HG03558 (cell line): ENCODE measurements at regions not wholly inside any gene's neighbourhood (a gene's known extent, or its start where the extent isn't known, plus 50 kb on each side); places are given as distances from the start of the nearest gene placed in this dataset.
"Not testable (repeated sequence)": the region's sequence is repeated elsewhere in the genome, so short reads cannot be mapped to it uniquely, and the experiment has no call there.

Source experiments
- ATAC-seq: cut with Tn5 transposase; IDR thresholded peaks from one replicate; pipeline ENCODE4 v1.9.1; 2021; ENCODE audit warnings: moderate number of reproducible peaks; ENCODE audit not compliant: unreplicated experiment; ENCODE audit errors: extremely low read depth

DNA sequence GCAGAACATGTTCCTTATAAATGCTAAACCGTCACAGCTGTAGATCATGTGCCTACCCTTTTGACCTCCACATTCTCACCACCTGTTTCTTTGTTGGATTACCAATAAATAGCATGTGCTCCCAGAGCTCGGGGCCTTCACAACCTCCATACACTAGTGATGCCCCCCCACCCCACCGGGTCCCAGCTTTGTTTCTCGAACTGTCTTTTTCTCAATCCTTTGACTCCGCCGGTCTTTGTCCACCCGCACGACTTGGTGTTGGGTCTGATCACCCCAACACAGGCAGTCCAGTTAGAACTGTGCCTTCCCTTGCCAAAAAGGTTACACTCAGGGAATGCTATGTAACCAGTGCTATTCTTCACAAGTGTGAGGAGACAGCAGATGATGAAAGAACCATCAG lies 485.9 kb upstream of the C9orf72 start:
- no peak for ATAC-seq

GRCh38 chr9:28064241-28064815 lies 491.0 kb upstream of the C9orf72 start:
- no peak for ATAC-seq

- no peak for ATAC-seq
Measured at GRCh38 chr9:28073270-28073669, 500.0 kb upstream of the C9orf72 start.

GRCh38 chr9:28079677-28080076 lies 506.4 kb upstream of the C9orf72 start:
- no peak for ATAC-seq

DNA sequence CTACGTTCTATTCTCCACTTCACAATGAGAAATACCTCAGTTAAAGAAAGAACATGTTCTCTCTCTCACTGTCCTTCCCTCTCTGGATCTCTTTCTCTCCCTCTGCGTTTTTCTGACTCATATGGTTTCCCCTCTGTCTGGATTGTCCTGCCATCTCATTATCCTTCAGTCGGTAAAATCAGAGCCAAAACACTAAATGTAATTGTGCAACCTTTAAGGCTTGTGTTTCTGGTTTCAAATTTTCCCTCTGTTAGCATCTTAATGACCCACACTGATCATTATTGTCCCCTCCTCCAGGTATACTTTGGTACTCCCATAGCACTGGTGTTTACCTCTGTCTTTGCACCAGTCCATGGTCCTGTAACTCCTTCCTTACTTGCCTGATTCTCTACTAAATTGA lies 509.4 kb upstream of the C9orf72 start:
- ATAC-seq = no peak

DNA sequence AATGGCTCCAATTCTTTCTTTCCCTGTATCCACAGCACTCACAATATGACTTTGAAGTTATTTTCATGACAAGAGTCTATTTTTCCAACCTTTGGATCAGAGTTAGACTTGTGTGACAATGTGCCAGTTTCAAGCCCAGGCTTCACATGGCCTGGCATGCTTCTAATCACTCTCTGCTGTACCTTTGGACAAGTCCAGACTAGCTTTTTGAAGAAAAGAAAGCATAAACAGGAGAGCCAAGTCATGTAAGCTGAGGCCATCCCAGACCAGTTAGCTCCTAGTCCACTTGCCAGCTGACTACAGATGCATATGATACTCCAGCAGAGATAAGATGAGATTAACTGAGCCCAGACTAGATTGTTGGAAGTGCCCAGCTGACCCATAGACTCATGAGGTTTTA lies 513.6 kb upstream of the C9orf72 start:
- ATAC-seq = no peak

GRCh38 chr9:28092981-28093936 lies 520.0 kb upstream of the C9orf72 start:
- no peak for ATAC-seq

GRCh38 chr9:28101509-28101908 lies 528.2 kb upstream of the C9orf72 start:
- no peak for ATAC-seq

- no peak for ATAC-seq
Measured at GRCh38 chr9:28105001-28105400, 531.7 kb upstream of the C9orf72 start.

- no peak for ATAC-seq
Measured at GRCh38 chr9:28120184-28120583, 546.9 kb upstream of the C9orf72 start.

- no peak for ATAC-seq
Measured at GRCh38 chr9:28120626-28121025, 547.3 kb upstream of the C9orf72 start.

- ATAC-seq = no peak
Measured at GRCh38 chr9:28121366-28121765, 548.1 kb upstream of the C9orf72 start.

DNA sequence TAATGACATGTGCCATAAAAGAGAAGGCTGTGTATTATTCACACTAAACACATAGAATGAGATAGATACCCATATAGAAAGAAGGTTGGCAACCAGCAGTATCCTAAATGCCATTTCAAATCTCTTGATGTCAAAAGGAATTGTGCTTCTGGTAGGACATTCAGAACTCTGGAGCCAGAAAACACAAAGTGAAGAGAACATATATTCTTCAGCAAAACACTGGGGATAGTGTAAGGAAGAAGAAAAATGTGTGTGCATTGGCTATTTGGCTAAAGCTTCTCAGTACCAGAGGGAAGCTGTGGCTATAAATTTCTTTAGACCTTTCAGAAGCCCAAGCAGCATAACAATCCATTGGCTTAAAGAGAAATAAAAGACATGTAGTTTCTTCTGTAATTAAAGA lies 551.6 kb upstream of the C9orf72 start:
- ATAC-seq = no peak

DNA sequence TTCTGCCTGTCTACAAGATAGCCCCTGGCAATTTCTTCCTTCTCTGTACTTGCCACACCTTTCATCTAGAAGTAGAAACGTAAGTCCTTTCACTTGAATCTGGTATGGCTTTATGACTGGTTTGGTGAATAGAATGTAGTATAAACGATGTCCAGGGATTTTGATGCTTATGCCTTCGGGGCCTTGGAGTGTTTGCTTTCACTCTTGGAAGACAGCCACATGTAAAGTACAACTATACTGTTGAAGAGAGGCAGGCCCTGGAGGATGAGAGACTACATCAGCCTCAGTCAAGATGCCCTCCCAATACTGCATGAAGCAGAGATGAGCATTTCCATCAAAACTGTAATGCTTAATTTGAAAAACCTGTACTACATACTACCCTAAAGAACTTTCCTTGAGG lies 553.8 kb upstream of the C9orf72 start:
- ATAC-seq = no peak

DNA sequence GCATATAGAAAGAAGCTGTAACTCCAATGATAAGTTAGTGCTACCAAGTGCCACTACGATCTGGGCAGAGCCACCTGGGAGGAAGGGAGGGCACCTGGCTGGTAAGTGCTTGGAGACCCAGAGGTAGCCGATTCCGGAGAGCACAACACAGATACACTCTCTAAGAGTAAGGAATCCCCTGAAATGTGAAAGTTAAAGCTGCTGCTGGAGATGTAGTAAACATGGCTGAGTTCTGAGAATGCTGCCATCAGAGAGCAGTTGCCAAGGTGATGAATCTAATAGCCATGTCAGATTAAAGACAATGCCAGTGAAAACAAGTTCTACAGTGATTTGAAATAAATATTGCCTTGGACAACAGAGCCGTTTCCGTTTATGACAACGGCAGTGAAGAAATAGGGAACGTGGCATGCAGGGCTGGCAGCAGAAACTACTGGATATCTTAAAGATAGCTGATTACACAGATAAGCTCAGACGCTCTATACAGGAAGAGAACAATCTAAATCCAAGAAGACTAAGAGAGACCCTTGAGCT lies 561.2 kb upstream of the C9orf72 start:
- ATAC-seq = no peak

- ATAC-seq = no peak
Measured at GRCh38 chr9:28135549-28135948, 562.3 kb upstream of the C9orf72 start.

DNA sequence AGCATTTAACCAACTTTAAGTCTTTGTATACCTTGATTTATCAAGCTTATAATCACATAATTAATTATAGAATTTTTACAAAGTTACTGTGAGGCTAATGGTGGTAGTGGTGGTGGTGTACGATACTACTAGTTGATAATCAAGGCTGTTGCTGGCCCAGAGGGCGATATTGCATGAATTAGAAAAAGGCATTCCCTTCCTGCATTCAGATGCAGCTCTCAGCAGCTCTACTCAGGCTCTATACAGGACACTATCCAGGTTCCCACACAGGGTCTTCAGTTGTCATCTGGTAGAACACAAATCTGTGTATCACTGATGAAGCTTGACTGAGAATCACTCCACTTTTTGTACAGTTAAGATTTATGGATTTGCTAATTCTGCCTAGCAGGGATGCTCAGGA lies 562.8 kb upstream of the C9orf72 start:
- ATAC-seq = no peak

- not testable (repeated sequence) for ATAC-seq
Measured at GRCh38 chr9:28147430-28147829, 574.1 kb upstream of the C9orf72 start.

- ATAC-seq = not testable (repeated sequence)
Measured at GRCh38 chr9:28147923-28148597, 574.8 kb upstream of the C9orf72 start.

- not testable (repeated sequence) for ATAC-seq
Measured at GRCh38 chr9:28149361-28150050, 576.2 kb upstream of the C9orf72 start.
